Endothelial cell of umbilical vein (primary cell): ENCODE measurements at regions not wholly inside any gene's neighbourhood (a gene's known extent, or its start where the extent isn't known, plus 50 kb on each side); places are given as distances from the start of the nearest gene placed in this dataset.
A peak's percentile ranks its signal among the peaks of the same experiment; 100 is the strongest.

Experiments
- BruUV-seq: library from RNA; stranded (reverse); fragments of 400-500 nt; replicated peaks from 2 replicates; lab custom pipeline; 2021; lab: Mats Ljungman, UMichigan
- CTCF ChIA-PET: fragments of 300-600, 350-600 bp; sonication (Branson Sonifier 250); formaldehyde crosslinking; loops from one replicate; lab custom pipeline; 2021; ENCODE audit warnings: antibody characterized with exemption, inconsistent platforms; lab: Charles Lee
- POLR2A ChIA-PET: fragments of 300-600, 350-600 bp; sonication (Branson Sonifier 250); formaldehyde crosslinking; loops from one replicate; lab custom pipeline; 2021; ENCODE audit warnings: antibody characterized with exemption, inconsistent platforms; lab: Charles Lee
- DNase-seq: peaks from one replicate; pipeline ENCODE4 v3.0.0-alpha.2; 2011; ENCODE audit warnings: low read depth, low spot score
- FAIRE-seq: peaks from 2 replicates; lab custom pipeline; 2011; peaks lifted over from hg19 to GRCh38; lab: Jason Lieb, UNC
- H2AFZ ChIP-seq: 2 replicates; pipeline ENCODE4 v1.6.0; 2012; ENCODE audit warnings: low read depth, low read length, control low read depth, inconsistent platforms
- H3K27ac ChIP-seq: 2 replicates; pipeline ENCODE4 v1.5.1; 2011; ENCODE audit warnings: low read depth, mild to moderate bottlenecking, control low read depth, low read length, moderate library complexity; ENCODE audit not compliant: insufficient read depth
- H3K27me3 ChIP-seq, 2 experiments: 2 replicates each; pipeline versions ENCODE4 v1.6.0 to v1.6.1; 2011; ENCODE audit warnings: low read length in 2 of 2, mixed read lengths in 1 of 2; ENCODE audit not compliant: control insufficient read depth in 2 of 2, insufficient read depth in 2 of 2
- H3K36me3 ChIP-seq, 2 experiments: 2 replicates in 1 of 2; 3 replicates in 1 of 2; pipeline ENCODE4 v1.5.1; 2011; ENCODE audit warnings: low read length in 2 of 2, mild to moderate bottlenecking in 1 of 2, moderate library complexity in 1 of 2; ENCODE audit not compliant: control insufficient read depth in 2 of 2, insufficient read depth in 2 of 2; ENCODE audit errors: extremely low read depth in 1 of 2
- H3K4me1 ChIP-seq: 3 replicates; pipeline ENCODE4 v1.5.1; 2011; ENCODE audit warnings: mild to moderate bottlenecking, low read length; ENCODE audit not compliant: control insufficient read depth, insufficient read depth; ENCODE audit errors: extremely low read depth
- H3K4me2 ChIP-seq: 2 replicates; pipeline ENCODE4 v1.6.1; 2011; ENCODE audit warnings: low read length, control low read depth, mixed read lengths; ENCODE audit not compliant: insufficient read depth
- H3K4me3 ChIP-seq, 3 experiments: fragments of 200-600 bp in 1 of 3; sonication (generic), shearing (Covaris generic) in 1 of 3; replicated peaks in 1 of 3; 2 replicates each; pipeline ENCODE4 v1.5.1; 2011 to 2016; ENCODE audit warnings: control low read depth in 3 of 3, low read length in 3 of 3, mild to moderate bottlenecking in 2 of 3, inconsistent platforms in 1 of 3, low read depth in 1 of 3, moderate library complexity in 1 of 3; ENCODE audit not compliant: insufficient read depth in 1 of 3
- H3K79me2 ChIP-seq: 2 replicates; pipeline ENCODE4 v1.6.0; 2012; ENCODE audit warnings: low read length, inconsistent platforms; ENCODE audit not compliant: control insufficient read depth, insufficient read depth
- H3K9ac ChIP-seq: replicated peaks from 2 replicates; pipeline ENCODE3; 2011; ENCODE audit warnings: low read length, control low read depth; ENCODE audit not compliant: insufficient read depth; ENCODE audit errors: extremely low read depth
- H3K9me1 ChIP-seq: replicated peaks from 3 replicates; pipeline ENCODE4 v1.6.0; 2011; ENCODE audit warnings: mild to moderate bottlenecking, low read length; ENCODE audit not compliant: control insufficient read depth, insufficient read depth; ENCODE audit errors: extremely low read depth
- H3K9me3 ChIP-seq: replicated peaks from 2 replicates; pipeline ENCODE4 v1.5.1; 2012; ENCODE audit warnings: low read length, inconsistent platforms; ENCODE audit not compliant: control insufficient read depth, insufficient read depth
- H4K20me1 ChIP-seq: replicated peaks from 2 replicates; pipeline ENCODE3; 2011; ENCODE audit warnings: mild to moderate bottlenecking, low read length; ENCODE audit not compliant: control insufficient read depth, insufficient read depth; ENCODE audit errors: extremely low read depth
- EZH2 ChIP-seq: IDR thresholded peaks from 2 replicates; pipeline ENCODE4 v1.6.1; 2012; ENCODE audit warnings: borderline replicate concordance, low read depth, mild to moderate bottlenecking, moderate library complexity, low read length, inconsistent platforms; ENCODE audit not compliant: severe bottlenecking
- FOS ChIP-seq: IDR thresholded peaks from 2 replicates; pipeline ENCODE4 v1.6.1; 2011; ENCODE audit warnings: mild to moderate bottlenecking, low read length, moderate library complexity, borderline replicate concordance; ENCODE audit not compliant: insufficient read depth
- GATA2 ChIP-seq: IDR thresholded peaks from 2 replicates; pipeline ENCODE4 v1.7.0; 2011; ENCODE audit warnings: low read depth, mild to moderate bottlenecking, moderate library complexity, mixed read lengths, low read length; ENCODE audit not compliant: insufficient read length, insufficient read depth
- JUN ChIP-seq: IDR thresholded peaks from 2 replicates; pipeline ENCODE4 v1.6.1; 2011; ENCODE audit warnings: borderline replicate concordance, low read depth; ENCODE audit not compliant: insufficient read length, insufficient read depth
- MYC ChIP-seq: IDR thresholded peaks from one replicate; pipeline ENCODE4 v1.6.1; 2011; ENCODE audit warnings: mild to moderate bottlenecking, low read depth, low read length
- POLR2A ChIP-seq: IDR thresholded peaks from 2 replicates; pipeline ENCODE4 v1.6.1; 2012; ENCODE audit warnings: low read depth, mild to moderate bottlenecking, control low read depth, low read length
- POLR2AphosphoS5 ChIP-seq: IDR thresholded peaks from 2 replicates; pipeline ENCODE4 v1.6.1; 2012; ENCODE audit warnings: low read depth, mild to moderate bottlenecking, control low read depth, low read length, moderate library complexity; ENCODE audit not compliant: insufficient read depth
- dilution Hi-C: fragments of 300-500 bp; cut with MboI; formaldehyde crosslinking; loops from one replicate; pipeline ENCODE4 v1.15.0; 2019; ENCODE audit warnings: low sequenced_read_pairs; ENCODE audit not compliant: extremely low pct_ligation_motif_present
- intact Hi-C: fragments of 100-400 bp; cut with micrococcal nuclease; formaldehyde crosslinking; loops from one replicate; pipeline ENCODE4 v1.10.0; 2022
- TF ChIP-seq, protein P1 (sequence below), 2 donors: IDR thresholded peaks; 1 replicate in 1 of 2; 2 replicates in 1 of 2; pipeline ENCODE4 v1.5.1; 2011; ENCODE audit warnings: low read length in 2 of 2, mild to moderate bottlenecking in 2 of 2, moderate library complexity in 2 of 2, control low read depth in 1 of 2, inconsistent platforms in 1 of 2, low read depth in 1 of 2; ENCODE audit not compliant: insufficient read depth in 1 of 2; ENCODE audit errors: extremely low read depth in 1 of 2
- TF ChIP-seq, protein P2 (sequence below): IDR thresholded peaks from 2 replicates; pipeline ENCODE4 v1.6.1; 2011; ENCODE audit not compliant: insufficient read depth, insufficient read length

DNA sequence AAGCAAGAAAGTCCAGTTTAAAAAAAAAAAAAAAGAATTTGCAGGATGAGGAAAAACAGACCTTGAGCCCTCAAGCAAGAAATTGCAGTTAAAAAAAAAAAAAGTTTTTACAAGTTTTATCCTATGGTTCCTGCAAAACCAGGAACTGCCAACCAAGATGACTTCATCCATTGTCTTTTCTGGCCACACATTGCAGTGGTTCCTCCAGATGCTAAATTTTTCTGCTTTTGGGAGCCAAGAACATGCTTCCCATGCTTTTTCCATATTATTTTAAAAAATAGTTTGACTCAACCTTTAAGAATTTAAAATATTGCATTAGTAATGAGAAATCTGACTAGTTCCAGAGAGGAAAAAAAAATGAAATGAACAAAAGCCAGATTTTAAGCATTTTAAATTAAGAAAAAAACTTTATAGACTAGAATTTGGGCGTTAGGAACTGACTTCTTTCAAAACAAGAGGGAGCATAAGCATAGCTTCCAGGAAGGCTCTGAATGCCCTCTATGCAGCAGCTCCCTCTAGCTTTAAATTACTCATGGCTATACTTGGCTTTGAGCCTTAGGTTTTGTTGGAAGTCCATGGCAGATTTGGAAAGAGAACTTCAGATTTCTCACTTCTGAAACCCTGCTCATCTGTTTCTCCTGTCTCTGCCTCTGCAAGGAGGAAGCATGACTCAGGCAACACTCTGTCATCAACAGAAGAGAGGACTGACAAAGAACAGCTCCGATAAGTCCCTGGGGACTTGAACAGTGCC lies 124.5 kb downstream of the GPR65 start:
- dilution Hi-C loops (no loop called here), intact Hi-C loops (no loop called here)
- Histone ChIP-seq H3K4me1 (peaks cover 5% of the 10 kb centered on the region), H3K36me3 (no peaks in the 10 kb centered on the region), H3K9me3 (no peaks in the 10 kb centered on the region), H3K4me2 (peak overlapping the region; percentile 11), H3K9ac (no peak overlapping the region), H3K4me3 (no peak overlapping the region), H3K27ac (peak overlapping the region; percentile 11), H3K9me1 (no peaks in the 10 kb centered on the region), H2AFZ (no peak overlapping the region), H3K27me3 (no peaks in the 10 kb centered on the region), H3K79me2 (no peaks in the 10 kb centered on the region), H4K20me1 (no peaks in the 10 kb centered on the region)
- ChIA-PET CTCF (interaction anchor here (0.9 kb wide), 1 partner anchor 39 kb away, joined by 3 read pairs; no protein-coding TSS in a partner anchor), POLR2A (no interaction called here)
- TF ChIP-seq MYC (no peak), FOS (no peak), JUN (no peak), POLR2A (no peak), GATA2 (no peak), EZH2 (no peak), POLR2AphosphoS5 (no peak)
- TF ChIP-seq, protein P1, sequence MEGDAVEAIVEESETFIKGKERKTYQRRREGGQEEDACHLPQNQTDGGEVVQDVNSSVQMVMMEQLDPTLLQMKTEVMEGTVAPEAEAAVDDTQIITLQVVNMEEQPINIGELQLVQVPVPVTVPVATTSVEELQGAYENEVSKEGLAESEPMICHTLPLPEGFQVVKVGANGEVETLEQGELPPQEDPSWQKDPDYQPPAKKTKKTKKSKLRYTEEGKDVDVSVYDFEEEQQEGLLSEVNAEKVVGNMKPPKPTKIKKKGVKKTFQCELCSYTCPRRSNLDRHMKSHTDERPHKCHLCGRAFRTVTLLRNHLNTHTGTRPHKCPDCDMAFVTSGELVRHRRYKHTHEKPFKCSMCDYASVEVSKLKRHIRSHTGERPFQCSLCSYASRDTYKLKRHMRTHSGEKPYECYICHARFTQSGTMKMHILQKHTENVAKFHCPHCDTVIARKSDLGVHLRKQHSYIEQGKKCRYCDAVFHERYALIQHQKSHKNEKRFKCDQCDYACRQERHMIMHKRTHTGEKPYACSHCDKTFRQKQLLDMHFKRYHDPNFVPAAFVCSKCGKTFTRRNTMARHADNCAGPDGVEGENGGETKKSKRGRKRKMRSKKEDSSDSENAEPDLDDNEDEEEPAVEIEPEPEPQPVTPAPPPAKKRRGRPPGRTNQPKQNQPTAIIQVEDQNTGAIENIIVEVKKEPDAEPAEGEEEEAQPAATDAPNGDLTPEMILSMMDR (IDR thresholded peaks at IDR 0.05; ENCODE audit: extremely low read depth in 1 of 2, insufficient read depth in 1 of 2, low read depth in 1 of 2, low read length in 2 of 2) = no peak
- TF ChIP-seq, protein P2, sequence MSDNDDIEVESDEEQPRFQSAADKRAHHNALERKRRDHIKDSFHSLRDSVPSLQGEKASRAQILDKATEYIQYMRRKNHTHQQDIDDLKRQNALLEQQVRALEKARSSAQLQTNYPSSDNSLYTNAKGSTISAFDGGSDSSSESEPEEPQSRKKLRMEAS = no peak
- peak; percentile 11 for DNase-seq
- no TSS peak for BruUV-seq
- FAIRE-seq = peak; percentile 48
